HG02763 (cell line): ENCODE measurements at regions not wholly inside any gene's neighbourhood (a gene's known extent, or its start where the extent isn't known, plus 50 kb on each side); places are given as distances from the start of the nearest gene placed in this dataset.
"Not testable (repeated sequence)": the region's sequence is repeated elsewhere in the genome, so short reads cannot be mapped to it uniquely, and the experiment has no call there.

ENCODE experiments used
- ATAC-seq: cut with Tn5 transposase; IDR thresholded peaks from one replicate; pipeline ENCODE4 v1.9.1; 2021; ENCODE audit warnings: mild to moderate bottlenecking, moderate library complexity; ENCODE audit not compliant: unreplicated experiment

GRCh38 chr10:44118500-44118899 lies 266.4 kb downstream of the CXCL12 start:
- ATAC-seq = no peak

- ATAC-seq = no peak
These were observed 268.4 kb downstream of the CXCL12 start for GRCh38 chr10:44116474-44116873.

GRCh38 chr10:44115516-44115915 lies 269.4 kb downstream of the CXCL12 start:
- ATAC-seq = no peak

GRCh38 chr10:44114441-44114840 lies 270.5 kb downstream of the CXCL12 start:
- no peak for ATAC-seq

GRCh38 chr10:44112280-44112679 lies 272.6 kb downstream of the CXCL12 start:
- not testable (repeated sequence) for ATAC-seq

DNA sequence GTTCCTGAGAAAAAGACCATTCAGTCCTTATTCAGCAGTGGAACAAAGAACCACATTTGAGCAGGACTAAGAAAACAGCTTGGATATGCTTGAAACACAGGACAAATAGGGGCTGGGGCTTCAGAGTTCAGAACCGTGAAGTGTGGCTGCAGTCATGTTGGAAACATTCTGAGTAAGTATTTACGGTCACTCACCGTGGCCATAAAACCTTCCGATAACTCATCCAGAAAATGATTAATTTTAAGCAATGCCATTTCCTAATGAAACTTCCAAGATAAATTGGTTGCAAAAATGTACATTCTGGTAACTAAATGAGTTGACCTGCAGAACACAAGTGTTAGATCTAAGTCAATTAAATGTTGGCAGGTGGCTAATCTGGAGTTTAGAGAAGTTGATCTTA lies 279.2 kb downstream of the CXCL12 start:
- ATAC-seq = no peak

GRCh38 chr10:44102726-44103255 lies 282.1 kb downstream of the CXCL12 start:
- ATAC-seq = no peak

DNA sequence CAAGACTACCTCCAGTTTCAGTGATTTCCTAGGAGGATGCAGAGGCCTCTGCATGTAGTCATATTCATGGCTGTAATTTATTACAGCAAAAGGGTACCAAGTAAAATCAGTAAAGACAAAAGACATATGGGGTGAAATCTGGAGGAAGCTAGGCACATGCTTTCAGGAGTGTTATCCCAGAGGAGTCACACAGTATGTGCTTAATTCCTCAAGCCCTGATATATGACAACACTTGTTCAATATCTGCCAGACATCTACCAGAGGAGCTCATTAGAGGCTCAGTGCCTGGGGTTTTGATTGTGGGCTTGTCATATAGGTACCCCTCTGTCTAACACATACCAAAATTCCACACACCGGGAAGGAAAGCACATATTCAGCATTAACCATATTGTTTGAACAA lies 283.8 kb downstream of the CXCL12 start:
- ATAC-seq = no peak

- no peak for ATAC-seq
These were observed 285.4 kb downstream of the CXCL12 start for GRCh38 chr10:44099511-44099910.

- ATAC-seq = not testable (repeated sequence)
These were observed 288.7 kb downstream of the CXCL12 start for GRCh38 chr10:44096217-44096616.

- ATAC-seq = no peak
These were observed 295.2 kb downstream of the CXCL12 start for GRCh38 chr10:44089671-44090070.

- ATAC-seq = no peak
These were observed 297.5 kb downstream of the CXCL12 start for GRCh38 chr10:44087403-44087802.

DNA sequence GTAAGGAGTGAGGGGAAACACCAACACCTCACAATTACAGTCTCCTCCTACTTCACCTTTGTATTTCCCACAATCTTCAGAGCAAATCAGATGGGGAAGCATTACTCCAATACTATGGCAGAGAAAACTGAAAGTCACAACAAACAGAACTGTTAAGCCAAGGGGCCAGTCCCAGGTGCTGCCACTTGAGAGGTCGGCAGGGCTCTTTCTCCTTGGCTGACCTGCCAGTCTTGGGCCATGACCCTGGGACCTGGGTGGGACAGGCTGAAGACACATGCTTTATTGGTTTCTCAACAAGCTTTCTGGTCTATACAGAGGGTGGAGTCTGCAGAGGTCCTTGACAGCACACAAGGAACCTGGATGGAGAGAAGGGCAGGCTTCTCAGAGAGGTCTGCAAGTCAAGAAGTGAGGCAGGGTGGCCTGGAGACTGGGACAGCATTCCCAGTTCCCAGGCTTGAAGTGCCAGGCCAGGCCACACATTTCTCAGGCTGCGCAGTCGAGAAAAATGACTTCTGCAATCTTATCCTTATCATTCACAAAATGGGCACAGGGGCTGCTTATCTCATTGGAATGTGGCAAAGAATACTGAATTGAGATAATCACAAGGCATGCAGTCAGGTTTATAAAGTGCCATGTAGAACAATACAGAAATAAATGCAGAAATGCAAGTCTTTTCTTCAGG lies 301.0 kb downstream of the CXCL12 start:
- ATAC-seq = no peak

GRCh38 chr10:44071479-44071878 lies 313.4 kb downstream of the CXCL12 start:
- no peak for ATAC-seq

DNA sequence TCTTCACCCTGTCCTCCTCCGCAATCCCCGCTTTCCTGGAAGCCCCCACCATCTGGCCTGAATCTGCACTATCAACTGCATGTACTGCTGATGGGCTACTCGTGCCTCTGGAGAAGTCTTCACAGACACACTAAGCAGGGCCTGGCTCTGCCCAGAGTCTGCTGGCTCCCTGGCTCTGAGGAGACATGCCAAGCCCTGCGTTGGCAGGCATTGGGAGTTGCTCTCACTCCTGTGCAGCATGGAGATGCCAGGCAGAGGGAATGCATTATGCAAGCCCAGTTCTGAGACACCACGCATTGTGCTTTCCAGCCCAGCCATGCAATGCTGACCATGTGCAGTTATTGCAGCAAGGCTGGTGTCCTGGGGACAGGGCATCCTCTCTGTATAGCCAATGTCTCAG lies 314.6 kb downstream of the CXCL12 start:
- no peak for ATAC-seq

GRCh38 chr10:44069573-44069972 lies 315.3 kb downstream of the CXCL12 start:
- no peak for ATAC-seq

DNA sequence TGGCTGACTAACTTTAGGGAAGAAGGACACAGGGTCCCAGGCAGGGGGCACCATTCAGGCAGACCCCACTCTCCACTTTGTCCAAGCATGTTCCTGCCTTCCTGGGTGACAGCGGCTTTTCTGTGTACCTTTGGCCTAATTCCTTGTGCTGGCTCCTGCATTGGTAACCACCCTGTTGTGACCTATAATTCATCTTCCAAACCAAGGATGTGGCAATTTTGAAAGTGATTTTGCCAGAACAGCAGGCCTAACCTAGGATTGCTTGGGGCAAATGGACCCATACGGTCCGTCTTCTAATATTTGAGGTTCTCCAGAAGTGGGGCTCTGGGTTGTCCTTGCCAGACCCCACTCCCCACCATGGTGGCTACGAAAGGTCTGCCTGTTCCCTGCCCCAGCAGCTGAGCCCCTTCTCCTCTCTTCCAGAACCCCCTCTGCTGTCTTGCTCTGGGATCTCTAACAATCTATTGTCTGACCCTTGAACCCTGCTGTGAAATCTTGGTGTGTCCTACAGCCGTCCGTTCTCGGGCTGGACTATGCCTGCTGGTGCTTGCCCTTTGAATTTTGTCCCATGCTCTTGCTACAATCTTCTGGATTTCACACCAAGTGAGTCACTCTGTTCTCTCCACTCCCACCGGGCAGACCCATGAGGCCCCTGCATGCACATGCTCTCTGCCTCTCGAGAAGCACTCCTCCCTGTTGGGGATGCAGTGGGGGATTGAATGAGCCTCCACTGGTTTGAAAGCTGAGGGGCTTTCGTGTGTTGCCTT lies 316.0 kb downstream of the CXCL12 start:
- no peak for ATAC-seq

- ATAC-seq = no peak
These were observed 317.5 kb downstream of the CXCL12 start for GRCh38 chr10:44067432-44067831.

DNA sequence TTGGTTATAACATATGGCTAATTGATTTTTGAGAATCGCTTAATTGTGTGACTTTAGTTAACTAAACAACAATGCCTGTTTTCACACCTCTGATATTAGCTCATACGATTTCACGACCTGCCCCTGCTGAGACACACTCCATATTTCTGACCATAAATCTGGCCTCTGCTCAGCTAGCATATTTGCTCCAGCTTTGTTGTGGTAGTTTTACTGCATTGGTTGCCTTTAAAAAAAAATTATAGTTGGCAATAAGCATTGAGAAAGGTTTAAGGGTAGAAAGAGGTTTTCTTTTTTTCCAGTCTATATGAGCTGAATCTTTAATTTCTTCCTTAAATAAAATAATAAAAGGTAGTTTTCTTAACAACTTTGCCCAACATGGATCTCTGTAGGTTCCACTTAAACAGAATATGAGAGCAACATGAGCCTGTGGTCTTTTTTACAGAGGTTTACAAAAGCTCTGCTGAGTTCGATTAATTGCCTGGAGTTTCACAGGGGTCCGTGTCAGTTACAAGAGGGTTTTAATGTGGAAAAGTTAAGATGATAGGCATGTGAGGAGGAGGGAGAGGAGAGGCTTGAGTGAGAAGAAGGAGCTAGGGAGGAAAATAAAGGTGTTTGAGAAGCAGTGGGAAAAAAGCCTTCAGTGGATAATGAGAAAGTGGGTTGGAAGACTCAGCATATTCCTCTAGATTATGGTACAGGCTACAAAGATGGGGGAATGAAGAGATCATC lies 318.2 kb downstream of the CXCL12 start:
- no peak for ATAC-seq

DNA sequence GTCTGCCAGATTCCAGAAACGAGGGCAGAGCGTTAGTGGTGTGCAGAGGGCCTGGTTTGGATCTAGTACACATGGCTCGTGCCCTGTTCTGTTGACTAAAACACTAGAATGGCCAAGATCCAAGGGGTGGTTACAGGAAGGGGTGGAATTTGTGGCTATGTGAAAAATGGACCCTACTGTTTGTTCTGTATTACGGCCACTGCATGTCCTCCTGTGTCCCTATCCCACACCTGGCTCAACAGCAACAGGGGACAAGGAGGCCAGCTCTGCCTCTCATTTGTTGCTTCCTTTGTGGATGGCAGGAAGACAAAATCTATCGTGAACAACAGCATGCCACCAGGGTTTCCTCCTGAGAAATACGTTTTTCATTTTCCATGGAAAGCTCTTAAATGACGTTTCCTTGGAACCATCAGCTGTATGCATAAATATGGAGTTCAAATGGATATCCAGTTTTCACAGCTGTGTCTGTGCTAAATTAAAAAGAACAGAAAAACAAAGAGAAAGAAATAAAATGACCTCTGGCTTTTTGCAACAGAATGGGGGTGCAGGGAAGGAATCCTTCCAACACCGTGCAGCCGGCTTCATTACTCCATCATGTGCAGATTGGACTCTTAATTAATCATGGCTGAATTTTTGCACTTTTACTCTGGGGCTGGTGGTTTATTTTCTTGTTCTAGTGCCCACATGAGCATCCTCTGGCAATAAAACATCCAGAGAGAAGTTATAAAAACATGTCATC lies 318.9 kb downstream of the CXCL12 start:
- no peak for ATAC-seq
